Neural crest cell (in vitro differentiated cells): ENCODE measurements at regions not wholly inside any gene's neighbourhood (a gene's known extent, or its start where the extent isn't known, plus 50 kb on each side); places are given as distances from the start of the nearest gene placed in this dataset.

ENCODE experiments used
- DNase-seq: peaks from one replicate; pipeline ENCODE4 v3.0.0; 2021; ENCODE audit warnings: low read depth, mixed read lengths, low spot score
- H3K27ac Mint-ChIP-seq: one replicate; pipeline ENCODE4 v1.8.0; 2021; ENCODE audit warnings: mild to moderate bottlenecking, mixed read lengths; ENCODE audit not compliant: unreplicated experiment
- H3K27me3 Mint-ChIP-seq: 2 replicates; pipeline ENCODE4 v1.8.0; 2021; ENCODE audit warnings: low read depth, mild to moderate bottlenecking, mixed read lengths
- H3K36me3 Mint-ChIP-seq: 2 replicates; pipeline ENCODE4 v1.8.0; 2021; ENCODE audit warnings: low read depth, mild to moderate bottlenecking, mixed read lengths
- H3K4me1 Mint-ChIP-seq: 2 replicates; pipeline ENCODE4 v1.8.0; 2021; ENCODE audit warnings: mixed read lengths
- H3K4me3 Mint-ChIP-seq: one replicate; pipeline ENCODE4 v1.8.0; 2021; ENCODE audit warnings: mild to moderate bottlenecking, mixed read lengths
- H3K9me3 Mint-ChIP-seq: 2 replicates; pipeline ENCODE4 v1.8.0; 2021; ENCODE audit warnings: mixed read lengths
- CTCF ChIP-seq: fragments of 200-600 bp; sonication (generic); conservative IDR thresholded peaks from 2 replicates; pipeline ENCODE4 v1.5.0; 2021; ENCODE audit warnings: antibody characterized with exemption, mild to moderate bottlenecking

- Mint-ChIP-seq H3K9me3 (peaks cover 24% of the 10 kb centered on the region), H3K4me3 (no peak overlapping the region), H3K4me1 (no peaks in the 10 kb centered on the region), H3K27ac (no peak overlapping the region), H3K27me3 (no peaks in the 10 kb centered on the region), H3K36me3 (peaks cover 3% of the 10 kb centered on the region)
- DNase-seq = no peak
- TF ChIP-seq CTCF = no peak
These were observed 264.2 kb upstream of the PREP start for GRCh38 chr6:105667056-105667455.

GRCh38 chr6:105664931-105665330 is 262.0 kb upstream of the PREP start:
- DNase-seq = no peak
- peaks cover 3% of the 10 kb centered on the region for H3K36me3 Mint-ChIP-seq
- H3K4me3 Mint-ChIP-seq = no peak overlapping the region
- H3K27ac Mint-ChIP-seq = no peak overlapping the region
- no peak for TF ChIP-seq CTCF
- H3K27me3 Mint-ChIP-seq = no peaks in the 10 kb centered on the region
- H3K4me1 Mint-ChIP-seq = peaks cover 4% of the 10 kb centered on the region
- H3K9me3 Mint-ChIP-seq = peaks cover 17% of the 10 kb centered on the region

- no peak overlapping the region for H3K4me3 Mint-ChIP-seq
- H3K36me3 Mint-ChIP-seq = no peaks in the 10 kb centered on the region
- H3K27ac Mint-ChIP-seq = no peak overlapping the region
- peaks cover 15% of the 10 kb centered on the region for H3K27me3 Mint-ChIP-seq
- H3K4me1 Mint-ChIP-seq = no peaks in the 10 kb centered on the region
- no peak for TF ChIP-seq CTCF
- DNase-seq = no peak
- peaks cover 8% of the 10 kb centered on the region for H3K9me3 Mint-ChIP-seq
These were observed 249.1 kb upstream of the PREP start for GRCh38 chr6:105651969-105652368.

GRCh38 chr6:105650347-105650746 is 247.5 kb upstream of the PREP start:
- Mint-ChIP-seq H3K4me3 (no peak overlapping the region), H3K27ac (no peak overlapping the region), H3K36me3 (no peaks in the 10 kb centered on the region), H3K27me3 (peaks cover 15% of the 10 kb centered on the region), H3K4me1 (no peaks in the 10 kb centered on the region), H3K9me3 (peaks cover 4% of the 10 kb centered on the region)
- no peak for DNase-seq
- no peak for TF ChIP-seq CTCF

GRCh38 chr6:105649192-105649591 is 246.3 kb upstream of the PREP start:
- no peak for TF ChIP-seq CTCF
- no peaks in the 10 kb centered on the region for H3K36me3 Mint-ChIP-seq
- no peak overlapping the region for H3K27ac Mint-ChIP-seq
- H3K4me3 Mint-ChIP-seq = no peak overlapping the region
- DNase-seq = no peak
- H3K9me3 Mint-ChIP-seq = peaks cover 3% of the 10 kb centered on the region
- no peaks in the 10 kb centered on the region for H3K4me1 Mint-ChIP-seq
- H3K27me3 Mint-ChIP-seq = peaks cover 15% of the 10 kb centered on the region

GRCh38 chr6:105648276-105648675 is 245.4 kb upstream of the PREP start:
- TF ChIP-seq CTCF = no peak
- H3K4me1 Mint-ChIP-seq = no peaks in the 10 kb centered on the region
- no peaks in the 10 kb centered on the region for H3K36me3 Mint-ChIP-seq
- no peak for DNase-seq
- H3K27ac Mint-ChIP-seq = no peak overlapping the region
- H3K27me3 Mint-ChIP-seq = peaks cover 15% of the 10 kb centered on the region
- no peak overlapping the region for H3K4me3 Mint-ChIP-seq
- peaks cover 3% of the 10 kb centered on the region for H3K9me3 Mint-ChIP-seq
